CD4-positive, alpha-beta T cell (primary cell): ENCODE measurements at regions not wholly inside any gene's neighbourhood (a gene's known extent, or its start where the extent isn't known, plus 50 kb on each side); places are given as distances from the start of the nearest gene placed in this dataset.

Source experiments
- ATAC-seq: fragments of 200-7000 bp; cut with Tn5 transposase; one replicate; pipeline ENCODE4 v1.10.0; 2022; ENCODE audit warnings: mild to moderate bottlenecking; ENCODE audit not compliant: poor library complexity
- CTCF ChIA-PET: fragments of 350-600 bp; sonication (Branson Sonifier 250); formaldehyde crosslinking; loops from one replicate; lab custom pipeline; 2021; ENCODE audit warnings: antibody characterized with exemption, inconsistent platforms; lab: Charles Lee
- POLR2A ChIA-PET: fragments of 350-600 bp; sonication (Branson Sonifier 250); formaldehyde crosslinking; loops from one replicate; lab custom pipeline; 2021; ENCODE audit warnings: antibody characterized with exemption, inconsistent platforms; lab: Charles Lee
- DNase-seq, 14 experiments: peaks; one replicate each; pipeline ENCODE4 v3.0.0-alpha.2; 2013 to 2020; ENCODE audit warnings: mixed read lengths in 2 of 14
- H3K27ac ChIP-seq, 2 donors: one replicate each; pipeline versions ENCODE4 v1.5.1 to v1.7.0; 2013; ENCODE audit warnings: low read length in 2 of 2, low read depth in 1 of 2, mild to moderate bottlenecking in 1 of 2
- H3K27me3 ChIP-seq, 2 experiments: 1 replicate in 1 of 2; 2 replicates in 1 of 2; pipeline versions ENCODE4 v1.6.1 to v1.7.0; 2013; ENCODE audit warnings: low read length in 2 of 2, control low read depth in 1 of 2, mild to moderate bottlenecking in 1 of 2, moderate library complexity in 1 of 2; ENCODE audit not compliant: insufficient read depth in 2 of 2, control insufficient read depth in 1 of 2
- H3K36me3 ChIP-seq: one replicate; pipeline ENCODE4 v1.6.1; 2013; ENCODE audit warnings: low read length, control low read depth; ENCODE audit not compliant: insufficient read depth
- H3K4me1 ChIP-seq: one replicate; pipeline ENCODE4 v1.6.1; 2013; ENCODE audit warnings: low read length, control low read depth; ENCODE audit not compliant: insufficient read depth
- H3K4me3 ChIP-seq: one replicate; pipeline ENCODE4 v1.5.1; 2013; ENCODE audit warnings: mild to moderate bottlenecking, low read length, moderate library complexity
- H3K9me3 ChIP-seq, 2 experiments: 1 replicate in 1 of 2; 2 replicates in 1 of 2; pipeline versions ENCODE4 v1.6.1 to v1.7.0; 2013; ENCODE audit warnings: low read length in 2 of 2, mild to moderate bottlenecking in 2 of 2, control low read depth in 1 of 2, moderate library complexity in 1 of 2; ENCODE audit not compliant: control insufficient read depth in 1 of 2, insufficient read depth in 1 of 2
- H3K27ac Mint-ChIP-seq: one replicate; pipeline ENCODE4 v1.8.0; 2020; ENCODE audit warnings: mixed read lengths
- H3K27me3 Mint-ChIP-seq: one replicate; pipeline ENCODE4 v1.8.0; 2021; ENCODE audit warnings: mixed read lengths
- H3K36me3 Mint-ChIP-seq: one replicate; pipeline ENCODE4 v1.8.0; 2021; ENCODE audit warnings: low read depth, mixed read lengths
- H3K4me1 Mint-ChIP-seq: one replicate; pipeline ENCODE4 v1.8.0; 2021; ENCODE audit warnings: low read depth, mixed read lengths
- H3K4me3 Mint-ChIP-seq: one replicate; pipeline ENCODE4 v1.8.0; 2020; ENCODE audit warnings: mild to moderate bottlenecking, mixed read lengths
- H3K9me3 Mint-ChIP-seq: one replicate; pipeline ENCODE4 v1.8.0; 2020; ENCODE audit warnings: mixed read lengths
- CTCF ChIP-seq: fragments of 200-600 bp; IDR thresholded peaks from one replicate; pipeline ENCODE4 v1.8.0; 2022; ENCODE audit warnings: antibody characterized with exemption, mild to moderate bottlenecking
- intact Hi-C, 2 experiments: fragments of 100-400 bp; cut with DNase I in 1 of 2; cut with micrococcal nuclease in 1 of 2; formaldehyde crosslinking; loops; one replicate each; pipeline versions ENCODE4 v1.15.1 to v1.9.0; 2023 to 2025; cut with DNase I, micrococcal nuclease

- no peak overlapping the region for H3K27ac ChIP-seq
- intact Hi-C loops, result no loop called here
- ChIA-PET CTCF (no interaction called here), POLR2A (no interaction called here)
- Mint-ChIP-seq H3K27ac (no peak overlapping the region), H3K4me3 (no peak overlapping the region), H3K4me1 (no peaks in the 10 kb centered on the region), H3K36me3 (no peaks in the 10 kb centered on the region), H3K9me3 (peaks cover 8% of the 10 kb centered on the region), H3K27me3 (no peaks in the 10 kb centered on the region)
- no peak for DNase-seq
- peaks cover 0 to 22% of the 10 kb centered on the region in 2 experiments for H3K9me3 ChIP-seq
- no peak for ATAC-seq
- H3K4me1 ChIP-seq, result no peaks in the 10 kb centered on the region
- H3K36me3 ChIP-seq, result no peaks in the 10 kb centered on the region
- no peak for TF ChIP-seq CTCF
- no peak overlapping the region for H3K4me3 ChIP-seq
- H3K27me3 ChIP-seq, result no peaks in the 10 kb centered on the region
Measured at GRCh38 chr10:36730316-36730715, 395.1 kb upstream of the ANKRD30A start.

DNA sequence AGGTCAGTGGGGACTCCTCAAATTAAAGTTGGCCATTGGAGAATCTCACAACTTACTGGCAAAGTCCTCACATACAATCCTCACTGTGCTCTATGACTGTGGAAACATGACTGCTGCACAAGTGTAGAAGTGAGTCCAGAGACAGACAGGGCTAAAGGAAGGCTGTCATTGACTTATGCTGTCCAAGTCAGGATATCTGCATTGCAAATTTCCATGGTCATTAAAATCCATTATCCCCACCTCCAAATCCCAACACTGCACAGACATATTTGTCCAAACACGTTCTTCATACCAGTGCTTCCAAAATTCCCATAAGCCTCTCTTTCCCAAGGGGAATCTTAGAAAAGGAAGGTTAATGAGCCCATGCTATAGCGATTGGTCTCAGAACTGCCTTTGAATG is 396.8 kb upstream of the ANKRD30A start:
- peaks cover 0 to 18% of the 10 kb centered on the region in 2 experiments for H3K9me3 ChIP-seq
- peaks cover 8% of the 10 kb centered on the region for H3K9me3 Mint-ChIP-seq
- no peaks in the 10 kb centered on the region for H3K4me1 ChIP-seq
- ATAC-seq (no peak), DNase-seq (no peak)
- no peaks in the 10 kb centered on the region for H3K36me3 ChIP-seq
- no peak for TF ChIP-seq CTCF
- H3K36me3 Mint-ChIP-seq, result no peaks in the 10 kb centered on the region
- CTCF ChIA-PET, result no interaction called here
- H3K27me3 Mint-ChIP-seq, result no peaks in the 10 kb centered on the region
- intact Hi-C loops, result no loop called here
- POLR2A ChIA-PET, result no interaction called here
- H3K27me3 ChIP-seq, result no peaks in the 10 kb centered on the region
- H3K4me3 ChIP-seq, result no peak overlapping the region
- H3K27ac Mint-ChIP-seq, result no peak overlapping the region
- no peak overlapping the region for H3K4me3 Mint-ChIP-seq
- H3K27ac ChIP-seq, result no peak overlapping the region
- no peaks in the 10 kb centered on the region for H3K4me1 Mint-ChIP-seq

DNA sequence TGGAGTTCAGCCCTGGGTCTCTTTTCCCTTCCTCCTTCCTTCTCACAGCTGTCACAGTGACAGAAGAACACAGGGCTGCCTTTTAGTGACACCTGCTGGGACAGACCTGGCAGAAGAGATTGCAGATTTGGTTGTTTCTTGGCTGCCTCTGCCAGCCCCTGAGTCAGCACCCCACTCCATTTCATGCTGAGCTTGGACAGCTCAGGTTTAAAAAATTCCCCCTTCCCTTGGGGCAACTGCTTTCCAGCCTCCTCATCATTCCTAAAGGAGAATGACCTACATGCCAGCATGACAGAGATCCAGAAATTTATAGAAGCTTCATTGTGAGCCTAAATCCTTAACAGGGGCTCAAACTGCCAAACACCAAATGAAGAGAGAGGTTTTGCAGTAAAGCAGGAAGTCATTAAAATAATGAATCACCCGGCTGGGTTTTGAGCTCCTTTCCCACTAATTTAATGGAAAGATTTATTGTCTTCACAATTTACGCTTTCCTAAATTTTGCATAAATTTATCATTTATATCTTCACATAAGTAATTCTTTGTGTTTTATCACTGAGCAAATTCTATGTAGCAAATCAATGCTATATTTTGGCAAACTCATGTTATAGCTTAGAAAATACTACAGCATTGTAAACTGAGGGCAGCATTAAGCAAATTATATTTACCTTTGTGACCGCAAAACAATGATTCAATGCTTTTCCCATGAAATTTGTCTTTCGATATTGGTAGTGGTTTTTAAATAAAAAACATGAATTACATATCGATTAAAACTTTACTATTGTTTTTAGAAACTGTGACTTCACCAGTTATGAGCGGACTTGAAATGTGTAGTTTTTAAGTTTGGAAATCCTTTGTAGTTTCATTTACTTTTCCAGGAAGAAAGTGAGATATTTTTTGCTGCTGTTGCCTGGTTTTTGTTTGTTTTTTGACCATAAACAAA is 399.5 kb upstream of the ANKRD30A start:
- Mint-ChIP-seq H3K4me1 (no peaks in the 10 kb centered on the region), H3K4me3 (no peak overlapping the region), H3K36me3 (no peaks in the 10 kb centered on the region), H3K27me3 (no peaks in the 10 kb centered on the region), H3K27ac (no peak overlapping the region), H3K9me3 (peaks cover 5% of the 10 kb centered on the region)
- DNase-seq, result no peak
- no peak overlapping the region for H3K4me3 ChIP-seq
- CTCF ChIA-PET, result no interaction called here
- intact Hi-C loops, result no loop called here
- POLR2A ChIA-PET, result no interaction called here
- H3K27me3 ChIP-seq, result no peaks in the 10 kb centered on the region
- ATAC-seq, result no peak
- H3K9me3 ChIP-seq, result peaks cover 0 to 20% of the 10 kb centered on the region in 2 experiments
- H3K4me1 ChIP-seq, result no peaks in the 10 kb centered on the region
- H3K27ac ChIP-seq, result no peak overlapping the region
- H3K36me3 ChIP-seq, result no peaks in the 10 kb centered on the region
- no peak for TF ChIP-seq CTCF
